HEK293 (cell line): ENCODE measurements at regions not wholly inside any gene's neighbourhood (a gene's known extent, or its start where the extent isn't known, plus 50 kb on each side); places are given as distances from the start of the nearest gene placed in this dataset.

Experiments used
- CTCF ChIP-seq: fragments of 450-650 bp; formaldehyde crosslinking; IDR thresholded peaks from 2 replicates; pipeline ENCODE4 v1.5.1; 2016; ENCODE audit warnings: missing biosample characterization, missing genetic modification characterization
- HOXA7 ChIP-seq: sonication (generic); formaldehyde crosslinking; IDR thresholded peaks from 2 replicates; pipeline ENCODE4 v1.8.1; 2022; ENCODE audit warnings: missing genetic modification reagents, borderline replicate concordance
- HOXC10 ChIP-seq: sonication (generic); formaldehyde crosslinking; IDR thresholded peaks from 2 replicates; pipeline ENCODE4 v1.8.1; 2023; ENCODE audit warnings: mild to moderate bottlenecking, missing genetic modification reagents
- ZNF214 ChIP-seq: fragments of 450-650 bp; formaldehyde crosslinking; IDR thresholded peaks from 2 replicates; pipeline ENCODE4 v1.5.1; 2017; ENCODE audit warnings: missing biosample characterization, mild to moderate bottlenecking, missing genetic modification characterization, borderline replicate concordance
- ZNF311 ChIP-seq: fragments of 450-650 bp; formaldehyde crosslinking; IDR thresholded peaks from 2 replicates; pipeline ENCODE4 v1.5.1; 2017; ENCODE audit warnings: missing biosample characterization, missing genetic modification characterization, borderline replicate concordance
- ZNF529 ChIP-seq: fragments of 450-650 bp; formaldehyde crosslinking; IDR thresholded peaks from 2 replicates; pipeline ENCODE4 v1.5.1; 2017; ENCODE audit warnings: missing genetic modification characterization, missing biosample characterization; ENCODE audit not compliant: insufficient replicate concordance

- TF ChIP-seq CTCF (no peak), ZNF214 (tag by site-specific recombination) (no peak), ZNF529 (tag by site-specific recombination) (no peak), HOXA7 (no peak), HOXC10 (CRISPR knock-in tag) (no peak), ZNF311 (tag by site-specific recombination) (no peak)
Measured at GRCh38 chr15:47294765-47295259, 422.5 kb upstream of the SEMA6D start.
